ENCODE measurements at regions not wholly inside any gene's neighbourhood (a gene's known extent, or its start where the extent isn't known, plus 50 kb on each side); places are given as distances from the start of the nearest gene placed in this dataset.
"Not testable (repeated sequence)": the region's sequence is repeated elsewhere in the genome, so short reads cannot be mapped to it uniquely, and the experiment has no call there.

DNA sequence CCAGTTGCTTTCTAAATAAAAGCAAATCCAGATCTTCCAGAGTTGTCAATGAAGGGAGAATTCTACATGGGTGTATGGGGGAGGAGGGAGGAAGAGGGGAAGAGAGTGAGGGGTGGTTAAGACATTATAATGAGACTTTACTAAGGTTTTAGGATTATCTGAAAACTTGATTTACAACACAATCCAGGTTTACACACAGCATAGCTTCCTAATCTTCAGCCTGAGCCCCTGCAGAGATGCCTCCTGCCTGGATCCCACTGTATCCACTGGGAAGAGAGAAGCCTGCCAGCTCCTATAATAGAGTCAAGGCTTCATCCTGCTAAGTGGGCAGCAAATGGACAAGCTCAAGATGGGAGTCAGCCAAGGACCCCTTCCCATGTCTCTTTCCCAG, 85.6 kb upstream of the KIT start:
- no peak for DNase-seq

DNA sequence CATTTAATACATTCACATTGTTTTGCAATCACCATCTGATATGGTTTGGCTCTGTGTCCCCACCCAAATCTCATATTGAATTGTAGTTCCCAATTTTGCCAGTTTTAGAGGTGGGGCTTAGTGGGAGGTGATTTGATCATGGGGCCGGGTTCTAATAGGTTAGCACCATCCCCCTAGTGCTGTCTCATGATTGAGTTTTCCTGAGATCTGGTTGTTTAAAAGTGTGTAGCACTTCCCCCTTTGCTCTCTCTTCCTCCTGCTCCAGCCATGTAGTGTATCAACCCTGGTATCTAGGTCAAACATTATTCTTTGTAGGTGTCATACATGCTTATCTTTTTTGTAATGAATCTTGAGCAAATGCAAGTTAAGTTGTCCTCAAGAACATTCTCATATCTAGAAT, 83.3 kb upstream of the KIT start:
- no peak for DNase-seq

DNA sequence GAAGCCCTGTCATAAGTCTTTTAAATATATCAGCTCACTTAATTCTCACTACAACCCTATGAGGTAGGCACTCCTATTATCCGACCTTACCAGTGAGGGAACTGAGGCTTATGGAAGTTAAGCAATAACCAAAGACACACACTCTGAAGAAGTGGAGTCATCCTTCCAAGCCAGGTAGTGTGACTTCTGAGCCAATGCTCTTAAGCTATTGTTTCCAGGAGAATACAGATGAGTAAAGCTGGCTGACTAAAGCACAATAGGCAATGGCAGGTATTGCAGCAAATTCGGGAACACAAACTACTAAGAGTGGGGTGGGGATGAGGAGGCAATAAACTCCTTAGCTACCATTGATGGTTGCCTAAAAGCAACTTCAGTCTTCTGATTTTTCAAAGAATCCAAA, 81.8 kb upstream of the KIT start:
- no peak for DNase-seq

DNA sequence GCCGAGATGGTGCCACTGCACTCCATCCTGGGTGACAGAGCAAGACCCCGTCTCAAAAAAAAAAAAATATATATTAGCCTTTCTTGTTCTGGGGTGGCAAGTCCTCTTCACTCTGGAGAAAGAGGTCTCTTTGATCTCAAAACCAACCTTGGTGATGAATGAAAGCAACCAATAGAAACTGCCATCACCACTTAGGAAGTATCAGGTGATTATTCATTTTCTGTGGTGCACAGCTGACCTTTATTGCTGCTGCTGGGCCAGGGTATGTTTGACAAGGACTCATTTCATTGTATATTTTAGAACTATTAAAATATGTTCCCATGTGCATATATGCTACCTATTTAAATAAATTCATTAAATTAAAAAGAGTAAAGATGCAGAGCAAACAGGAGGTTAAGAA, 76.0 kb upstream of the KIT start:
- DNase-seq = no peak

DNA sequence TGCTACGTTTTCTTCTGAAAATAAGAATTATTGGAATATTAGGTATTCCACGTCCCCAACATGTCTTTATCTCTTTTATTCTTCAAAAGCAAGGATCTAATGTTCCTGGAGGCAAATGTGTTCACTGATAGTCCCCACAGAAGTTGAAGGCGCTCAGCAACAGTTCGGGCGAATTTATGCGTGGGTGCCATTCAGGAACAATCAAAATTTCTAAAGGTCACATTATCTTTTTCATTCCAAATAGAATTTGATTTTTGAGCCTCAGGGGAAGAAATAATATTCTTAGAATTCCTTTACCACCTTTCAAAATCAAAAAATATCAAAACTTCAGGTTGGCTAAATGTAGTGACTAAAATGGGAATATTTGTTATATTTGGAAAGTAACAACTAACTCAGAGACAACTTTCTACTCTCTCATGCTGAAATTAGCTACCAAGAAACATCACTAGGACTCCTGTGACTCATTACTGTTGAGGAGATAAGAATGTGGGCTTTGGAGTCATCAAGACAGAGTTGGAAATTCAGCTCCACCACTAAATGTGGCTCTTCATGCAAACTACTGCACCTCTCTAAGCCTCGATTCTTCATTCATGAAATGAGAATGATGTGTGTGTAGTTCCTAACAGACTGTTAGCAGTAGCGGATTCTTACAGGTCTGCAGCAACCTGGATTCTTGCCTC, 72.3 kb upstream of the KIT start:
- DNase-seq = no peak

DNA sequence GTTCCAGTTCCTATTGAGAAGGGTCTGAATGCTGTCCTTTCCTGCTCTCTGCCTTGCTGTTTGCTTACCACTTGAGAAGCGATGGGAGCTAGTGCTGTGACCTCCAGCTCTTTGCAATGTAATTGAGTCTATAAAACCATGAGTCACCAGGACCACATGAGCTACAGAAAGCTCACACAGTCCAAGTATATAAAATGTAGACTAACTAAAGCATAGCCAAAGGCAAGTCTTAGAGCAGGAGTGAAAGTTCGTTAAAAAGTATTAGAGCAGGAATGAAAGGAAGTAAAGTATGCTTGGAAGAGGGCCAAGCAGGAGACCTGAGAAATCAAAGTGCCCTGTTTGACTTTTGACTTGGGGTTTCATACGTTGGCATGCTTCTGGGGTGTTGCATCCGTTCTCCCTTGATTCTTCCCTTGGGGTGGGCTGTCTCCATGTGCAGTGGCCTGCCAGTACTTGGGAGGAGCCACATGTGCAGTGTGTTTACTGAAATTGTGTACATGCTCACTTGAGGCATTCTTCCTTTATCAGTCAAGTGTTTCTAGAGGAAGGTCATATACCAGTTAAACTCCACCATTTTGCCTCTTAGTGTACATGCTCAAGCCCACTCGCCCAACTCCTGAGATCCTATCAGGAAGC, 71.3 kb upstream of the KIT start:
- DNase-seq = no peak

DNA sequence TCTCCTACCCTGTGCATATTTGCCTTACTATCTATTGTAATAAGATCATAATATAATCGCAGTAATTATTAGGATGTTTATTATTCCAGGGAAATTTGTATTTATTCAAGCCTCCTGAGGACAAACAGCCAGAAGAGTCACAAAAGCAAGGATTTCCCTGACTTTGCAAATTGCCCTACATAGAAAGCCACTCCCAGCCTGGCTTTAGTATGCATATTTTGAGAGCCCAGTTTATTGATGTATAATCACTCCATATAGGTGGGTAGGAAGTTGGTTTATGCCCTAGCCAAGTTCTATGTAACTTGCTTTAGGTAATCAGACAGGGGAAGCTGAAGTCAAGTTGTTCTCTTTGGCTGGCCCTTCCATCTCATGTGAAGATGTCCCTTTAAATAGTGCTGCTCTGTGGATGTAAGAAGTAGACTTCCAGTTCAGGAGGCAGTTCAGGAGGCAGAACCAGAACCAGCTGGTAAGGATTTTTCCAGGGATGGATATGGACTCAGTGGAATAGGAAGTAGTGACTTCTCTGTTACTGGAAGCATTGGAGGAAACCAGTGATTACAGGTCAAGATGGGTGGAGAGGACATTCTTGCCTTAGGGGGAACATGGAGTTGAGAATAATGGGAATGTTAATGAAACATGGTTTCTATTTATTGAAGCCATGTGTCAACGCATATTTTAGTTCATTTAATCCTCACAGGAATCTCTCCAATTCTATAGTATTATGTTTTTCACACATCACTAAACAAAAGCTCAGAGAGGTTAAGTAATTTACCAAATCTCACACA, 70.5 kb upstream of the KIT start:
- no peak for DNase-seq

DNA sequence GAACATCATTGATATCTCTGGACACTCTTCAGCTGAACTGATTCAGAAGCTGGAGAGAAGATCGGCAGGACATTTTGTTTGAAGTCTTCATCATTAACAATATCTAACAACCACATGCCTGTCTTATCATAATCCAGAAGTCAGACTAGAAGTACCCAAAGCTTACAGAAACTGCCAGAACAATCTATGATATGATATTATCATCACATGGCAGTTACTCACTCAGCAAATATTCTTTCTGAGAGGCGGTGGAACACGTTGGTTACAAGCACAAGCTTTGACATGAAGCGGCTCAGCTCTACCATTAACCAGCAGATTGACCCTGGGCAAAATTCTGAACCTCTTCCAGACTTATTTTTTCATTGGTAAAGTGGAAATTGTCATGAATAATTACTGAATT, 69.4 kb upstream of the KIT start:
- no peak for DNase-seq

DNA sequence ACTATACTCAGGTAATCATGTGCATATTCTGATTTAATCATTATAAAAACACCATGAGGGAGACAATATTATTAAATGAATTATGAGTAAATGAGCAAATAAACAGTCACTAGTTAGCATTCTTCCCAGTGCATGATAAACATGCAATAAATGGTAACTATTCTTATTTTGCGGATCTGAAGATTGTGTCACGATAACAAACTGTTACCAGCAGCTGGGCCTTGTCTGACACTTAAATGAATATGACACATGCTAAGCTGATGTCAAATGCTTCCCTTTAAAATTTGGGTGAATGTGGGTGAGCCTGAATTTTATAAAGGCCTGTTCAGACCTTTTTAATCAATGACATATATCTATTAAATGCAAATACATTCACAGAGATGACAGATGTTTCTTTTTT, 68.2 kb upstream of the KIT start:
- DNase-seq = no peak

DNA sequence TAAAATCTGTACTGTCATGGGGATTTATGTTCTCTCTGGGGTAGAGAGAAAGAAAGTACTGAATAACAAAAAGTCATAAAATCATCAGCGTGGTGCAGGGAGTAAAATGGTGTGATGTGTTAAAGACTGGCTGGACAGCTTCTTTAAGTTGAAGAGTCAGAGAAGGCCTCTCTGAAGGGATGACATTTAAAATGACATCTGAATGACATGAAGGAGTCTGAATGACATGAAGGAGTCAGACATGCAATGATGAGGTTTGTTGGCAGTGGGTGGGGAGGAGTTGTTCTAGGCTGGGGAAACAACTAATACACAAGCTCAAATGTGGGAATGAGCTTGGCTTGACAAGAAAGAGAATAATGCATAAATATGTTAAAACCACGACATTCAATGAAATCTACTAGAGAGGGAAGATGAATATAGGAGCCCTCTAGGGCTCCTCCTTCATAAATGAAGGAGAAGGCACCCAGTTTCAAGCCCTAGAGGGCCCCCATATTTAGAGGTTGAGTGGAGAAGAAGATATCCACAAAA, 63.9 kb upstream of the KIT start:
- no peak for DNase-seq

DNA sequence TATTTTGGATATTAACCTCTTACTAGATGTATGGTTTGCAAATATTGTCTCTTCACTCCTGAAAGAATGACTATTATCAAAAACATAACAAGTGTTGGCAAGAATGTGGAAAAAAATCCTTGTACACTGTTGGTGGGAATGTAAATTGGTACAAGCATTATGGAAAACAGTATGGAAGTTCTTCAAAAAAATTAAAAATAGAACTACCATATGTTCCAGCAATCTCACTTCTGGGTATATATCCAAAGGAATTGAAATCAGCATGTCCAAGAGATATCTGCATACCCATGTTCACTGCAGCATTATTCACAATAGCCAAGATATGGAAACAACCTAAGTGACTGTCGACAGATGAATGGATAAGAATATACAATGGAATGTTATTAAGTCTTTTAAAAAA, 61.6 kb upstream of the KIT start:
- DNase-seq = no peak

DNA sequence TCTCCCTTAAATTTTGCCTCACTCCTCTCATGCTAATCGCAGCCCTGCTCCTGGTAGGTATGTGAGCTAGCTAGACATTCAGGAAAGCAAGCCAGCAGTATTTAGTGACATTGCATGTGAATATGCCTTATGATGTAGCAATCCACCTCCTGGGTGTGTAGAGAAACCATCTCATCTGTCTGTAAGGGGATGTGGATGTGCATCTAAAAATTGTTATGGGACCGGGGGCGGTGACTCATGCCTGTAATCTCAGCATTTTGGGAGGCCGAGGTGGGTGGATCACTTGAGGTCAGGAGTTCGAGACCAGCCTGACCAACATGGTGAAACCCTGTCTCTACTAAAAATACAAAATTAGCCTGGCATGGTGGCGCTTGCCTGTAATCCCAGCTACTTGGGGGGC, 60.1 kb upstream of the KIT start:
- DNase-seq = not testable (repeated sequence)

DNA sequence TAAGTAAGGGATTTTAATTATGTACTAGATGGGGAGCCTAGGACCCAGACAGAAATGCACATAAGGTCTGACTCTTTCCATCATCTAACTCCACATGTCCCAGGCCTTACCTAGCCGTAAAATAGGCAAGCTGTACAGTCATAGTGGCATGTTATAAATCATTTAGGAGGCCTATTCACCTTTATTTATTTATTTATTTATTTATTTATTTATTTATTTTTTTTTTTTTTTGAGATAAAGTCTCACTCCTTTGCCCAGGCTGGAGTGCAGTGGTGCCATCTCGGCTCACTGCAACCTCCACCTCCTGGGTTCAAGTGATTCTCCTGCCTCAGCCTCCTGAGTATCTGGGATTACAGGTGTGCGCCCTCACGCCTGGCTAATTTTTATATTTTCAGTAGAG, 55.6 kb upstream of the KIT start:
- DNase-seq = not testable (repeated sequence)

DNA sequence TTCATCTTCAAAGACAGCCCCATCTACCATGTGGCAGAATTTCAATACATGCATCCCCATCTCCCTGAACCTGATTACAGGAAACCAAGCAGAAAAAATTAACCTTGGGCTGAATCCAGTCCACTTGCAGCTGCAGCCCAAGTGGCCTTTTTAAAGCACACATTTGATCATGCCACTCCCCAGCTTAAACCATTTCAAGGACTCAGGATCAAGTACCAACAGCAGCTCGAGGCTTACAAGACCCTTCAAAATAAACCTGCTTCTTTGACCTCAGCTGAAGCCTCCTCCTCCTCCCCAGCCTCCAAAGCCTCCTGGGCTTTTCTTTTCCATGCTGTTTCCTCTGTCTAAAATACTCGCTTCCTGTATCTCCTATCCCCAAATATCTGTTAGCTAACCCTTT, 50.7 kb upstream of the KIT start:
- no peak for DNase-seq

DNA sequence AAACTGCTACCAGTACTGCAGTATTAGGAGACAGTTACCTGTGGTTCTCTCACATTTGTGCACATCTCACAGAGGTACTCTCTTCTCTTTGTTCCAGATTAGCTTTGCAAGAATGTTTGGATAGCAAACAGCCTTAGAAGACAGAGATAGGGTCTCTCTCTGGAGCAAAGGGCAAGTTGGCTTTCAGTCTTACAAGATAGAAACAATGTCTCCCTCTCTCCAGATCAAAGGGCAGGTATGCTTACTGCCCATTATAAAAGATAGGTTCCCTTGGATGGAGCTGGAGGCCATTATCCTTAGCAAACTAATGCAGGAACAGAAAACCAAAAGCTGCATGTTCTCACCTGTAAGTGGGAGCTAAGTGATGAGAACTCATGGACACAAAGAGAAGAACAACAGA, 50.2 kb upstream of the KIT start:
- DNase-seq = no peak
